GM06990 (cell line): ENCODE measurements at regions not wholly inside any gene's neighbourhood (a gene's known extent, or its start where the extent isn't known, plus 50 kb on each side); places are given as distances from the start of the nearest gene placed in this dataset.

ENCODE experiments used
- DNase-seq: peaks from one replicate; pipeline ENCODE4 v3.0.0-alpha.2; 2011; ENCODE audit not compliant: insufficient read length; ENCODE audit errors: extremely low read depth
- H3K27me3 ChIP-seq: replicated peaks from 2 replicates; pipeline ENCODE4 v1.6.0; 2011; ENCODE audit warnings: low read length; ENCODE audit not compliant: control insufficient read depth, insufficient read depth
- H3K36me3 ChIP-seq: 2 replicates; pipeline ENCODE4 v1.5.1; 2011; ENCODE audit warnings: low read length; ENCODE audit not compliant: control insufficient read depth, insufficient read depth
- H3K4me3 ChIP-seq: replicated peaks from 2 replicates; pipeline ENCODE4 v1.5.1; 2011; ENCODE audit warnings: low read depth, mild to moderate bottlenecking, control low read depth, low read length
- TF ChIP-seq, protein P1 (sequence below): IDR thresholded peaks from 2 replicates; pipeline ENCODE4 v1.5.1; 2011; ENCODE audit warnings: low read length, control low read depth, mild to moderate bottlenecking, inconsistent platforms; ENCODE audit not compliant: insufficient read depth, poor library complexity, severe bottlenecking

DNA sequence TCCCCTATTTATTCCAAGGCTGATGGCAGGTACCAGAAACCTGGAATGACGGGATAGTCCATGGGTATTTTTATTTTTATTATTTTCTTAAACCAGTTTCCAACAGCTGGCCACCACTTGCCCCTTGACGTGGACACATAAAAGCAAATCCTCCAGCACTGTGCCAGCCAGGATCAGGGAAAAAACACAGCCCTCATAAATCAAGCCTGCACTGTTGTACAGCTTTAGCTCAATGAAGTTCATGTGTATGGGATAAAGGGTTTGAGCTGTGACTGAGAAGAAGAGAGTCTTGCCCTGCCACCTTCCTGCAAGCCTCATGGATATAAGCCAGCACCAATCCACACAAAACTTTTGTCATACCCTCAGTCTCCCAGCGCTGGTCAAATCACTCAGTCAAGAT lies 303.8 kb upstream of the SPAG17 start:
- TF ChIP-seq, protein P1, sequence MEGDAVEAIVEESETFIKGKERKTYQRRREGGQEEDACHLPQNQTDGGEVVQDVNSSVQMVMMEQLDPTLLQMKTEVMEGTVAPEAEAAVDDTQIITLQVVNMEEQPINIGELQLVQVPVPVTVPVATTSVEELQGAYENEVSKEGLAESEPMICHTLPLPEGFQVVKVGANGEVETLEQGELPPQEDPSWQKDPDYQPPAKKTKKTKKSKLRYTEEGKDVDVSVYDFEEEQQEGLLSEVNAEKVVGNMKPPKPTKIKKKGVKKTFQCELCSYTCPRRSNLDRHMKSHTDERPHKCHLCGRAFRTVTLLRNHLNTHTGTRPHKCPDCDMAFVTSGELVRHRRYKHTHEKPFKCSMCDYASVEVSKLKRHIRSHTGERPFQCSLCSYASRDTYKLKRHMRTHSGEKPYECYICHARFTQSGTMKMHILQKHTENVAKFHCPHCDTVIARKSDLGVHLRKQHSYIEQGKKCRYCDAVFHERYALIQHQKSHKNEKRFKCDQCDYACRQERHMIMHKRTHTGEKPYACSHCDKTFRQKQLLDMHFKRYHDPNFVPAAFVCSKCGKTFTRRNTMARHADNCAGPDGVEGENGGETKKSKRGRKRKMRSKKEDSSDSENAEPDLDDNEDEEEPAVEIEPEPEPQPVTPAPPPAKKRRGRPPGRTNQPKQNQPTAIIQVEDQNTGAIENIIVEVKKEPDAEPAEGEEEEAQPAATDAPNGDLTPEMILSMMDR = no peak
- H3K36me3 ChIP-seq = no peaks in the 10 kb centered on the region
- H3K4me3 ChIP-seq = no peak overlapping the region
- no peaks in the 10 kb centered on the region; the same call in 1 of the 2 replicates for H3K27me3 ChIP-seq
- DNase-seq = no peak

DNA sequence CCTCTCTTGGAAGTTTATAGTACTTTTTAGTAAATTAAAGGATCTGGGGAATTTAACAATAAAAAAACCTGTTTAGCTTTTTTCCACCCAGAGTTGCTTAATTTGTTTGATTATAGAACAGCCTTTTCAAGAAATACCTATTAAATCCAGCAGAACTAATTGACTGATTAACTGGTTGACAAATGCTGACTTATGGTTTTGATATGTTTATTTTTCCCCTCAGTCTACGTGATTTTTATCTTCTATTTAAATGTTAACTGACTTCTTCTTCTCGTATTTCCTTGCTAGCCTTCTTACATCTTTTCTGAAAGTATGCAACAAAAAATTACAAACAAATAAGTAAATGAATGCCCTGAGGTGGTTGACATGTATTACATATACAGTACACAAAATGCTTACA lies 302.9 kb upstream of the SPAG17 start:
- H3K36me3 ChIP-seq = no peaks in the 10 kb centered on the region
- H3K27me3 ChIP-seq = no peaks in the 10 kb centered on the region; the same call in 1 of the 2 replicates
- TF ChIP-seq, protein P1 = no peak
- no peak overlapping the region for H3K4me3 ChIP-seq
- DNase-seq = no peak

DNA sequence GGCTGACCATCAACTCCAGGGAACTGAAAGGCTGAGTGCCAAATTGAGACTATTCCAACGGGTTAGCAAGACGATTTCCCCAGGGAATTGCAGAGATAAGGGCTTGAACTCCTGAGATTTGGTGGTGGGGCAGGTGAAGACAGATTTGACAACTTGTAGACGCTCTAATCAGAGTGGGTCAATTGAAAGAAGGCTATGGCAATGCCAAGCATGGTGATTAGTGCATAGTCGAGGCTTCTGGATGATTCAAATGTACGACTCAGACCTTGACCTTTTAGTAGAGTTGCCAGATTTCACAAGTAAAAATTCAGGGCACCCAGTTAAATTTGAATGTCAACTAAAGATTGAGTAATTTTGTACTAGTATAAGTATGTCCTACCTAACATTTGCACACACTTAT lies 302.1 kb upstream of the SPAG17 start:
- TF ChIP-seq, protein P1 = no peak
- Histone ChIP-seq H3K27me3 (no peaks in the 10 kb centered on the region; the same call in 1 of the 2 replicates), H3K36me3 (no peaks in the 10 kb centered on the region), H3K4me3 (no peak overlapping the region)
- no peak for DNase-seq

DNA sequence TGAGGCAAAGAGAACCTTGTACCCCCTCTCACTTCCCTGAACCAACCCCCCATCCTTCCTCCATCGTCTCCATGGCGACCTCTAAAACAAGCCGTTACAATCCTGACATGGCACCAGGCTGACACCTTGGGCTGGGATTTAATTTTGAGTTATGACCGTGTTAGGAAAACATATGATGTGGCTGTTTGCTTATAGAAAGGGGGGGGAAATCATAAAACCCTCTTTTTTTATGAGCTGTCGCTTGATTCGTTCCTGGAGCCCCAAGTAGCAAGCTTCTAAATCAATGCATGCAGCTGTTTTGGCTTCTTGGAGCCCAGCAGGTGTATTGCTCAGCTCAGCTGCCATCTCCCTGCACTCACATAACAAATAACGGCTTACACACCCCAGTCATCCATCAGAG lies 301.2 kb upstream of the SPAG17 start:
- no peak for DNase-seq
- TF ChIP-seq, protein P1 = no peak
- H3K27me3 ChIP-seq = no peaks in the 10 kb centered on the region; the same call in 1 of the 2 replicates
- H3K36me3 ChIP-seq = no peaks in the 10 kb centered on the region
- no peak overlapping the region for H3K4me3 ChIP-seq

DNA sequence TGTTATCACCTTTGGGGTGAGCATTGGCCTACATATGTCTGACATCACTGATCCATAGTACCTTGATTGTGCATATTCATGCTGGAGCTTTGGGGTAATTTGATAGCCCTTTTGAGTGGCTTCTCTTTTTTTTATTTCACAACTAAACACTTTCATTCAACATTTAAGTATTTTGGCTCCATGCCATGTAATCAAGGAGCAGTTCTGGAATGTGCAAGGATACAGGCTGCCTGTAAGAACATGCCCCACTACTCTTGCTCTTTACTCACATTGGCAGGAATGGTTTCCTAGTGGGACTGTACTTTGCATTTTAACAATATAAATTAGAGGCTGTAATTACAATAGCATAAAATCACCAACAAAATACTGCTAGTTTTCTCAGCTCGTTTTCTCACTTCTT lies 300.7 kb upstream of the SPAG17 start:
- H3K36me3 ChIP-seq = no peaks in the 10 kb centered on the region
- TF ChIP-seq, protein P1 = no peak
- H3K27me3 ChIP-seq = no peaks in the 10 kb centered on the region; the same call in 1 of the 2 replicates
- no peak overlapping the region for H3K4me3 ChIP-seq
- no peak for DNase-seq

DNA sequence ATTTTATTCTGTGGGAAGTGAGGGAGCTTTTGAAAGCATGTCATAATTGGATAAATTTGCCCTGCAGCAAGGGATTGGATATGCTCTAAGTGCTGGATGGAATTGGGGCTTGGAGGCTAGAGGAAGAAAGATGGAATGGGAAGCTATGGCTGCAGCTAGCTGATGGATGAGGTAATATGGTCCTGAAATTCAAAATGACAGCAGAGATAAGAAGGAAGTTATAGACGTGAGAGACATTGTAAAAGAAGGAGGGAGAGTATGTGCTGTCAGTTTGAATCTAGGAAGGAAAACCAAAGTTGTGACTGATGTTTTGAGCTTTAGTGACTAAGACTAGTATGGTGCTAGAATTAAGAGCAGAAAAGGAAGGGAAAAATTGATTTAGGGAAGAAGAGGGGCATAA lies 299.9 kb upstream of the SPAG17 start:
- H3K27me3 ChIP-seq = no peaks in the 10 kb centered on the region; the same call in 1 of the 2 replicates
- H3K36me3 ChIP-seq = no peaks in the 10 kb centered on the region
- TF ChIP-seq, protein P1 = no peak
- H3K4me3 ChIP-seq = no peak overlapping the region
- DNase-seq = no peak
